ENCODE measurements at regions not wholly inside any gene's neighbourhood (a gene's known extent, or its start where the extent isn't known, plus 50 kb on each side); places are given as distances from the start of the nearest gene placed in this dataset.

GRCh38 chr3:3729261-3729660, 70.0 kb upstream of the LRRN1 start:
- Histone ChIP-seq H3K27me3 (ENCODE audit: control insufficient read depth in 3 of 3, insufficient read depth in 3 of 3, low read length in 2 of 3) (no peaks in the 10 kb centered on the region), H3K36me3 (ENCODE audit: control insufficient read depth in 4 of 4, insufficient read depth in 4 of 4, low read length in 4 of 4) (no peaks in the 10 kb centered on the region), H3K9ac (ENCODE audit: insufficient read depth in 1 of 2, low read length in 2 of 2) (no peak overlapping the region), H3K4me1 (ENCODE audit: control insufficient read depth in 5 of 5, insufficient read depth in 5 of 5, low read length in 5 of 5) (no peaks in the 10 kb centered on the region), H3K27ac (ENCODE audit: low read depth in 1 of 2, low read length in 1 of 2) (no peak overlapping the region), H3K4me3 (no peak overlapping the region), H3K9me3 (ENCODE audit: control insufficient read depth in 4 of 4, insufficient read depth in 3 of 4, low read length in 3 of 4) (no peaks in the 10 kb centered on the region)
- ATAC-seq (ENCODE audit: insufficient read depth, low FRiP score) = no peak
- DNase-seq = no peak
- TF ChIP-seq CTCF (IDR thresholded peaks at IDR 0.05; ENCODE audit: control extremely low read depth, extremely low read depth) = no peak
- 70 to 83% methylated on average over 4 of the region's 4 CpGs for WGBS, 2 donors

GRCh38 chr3:3726549-3726948, 72.7 kb upstream of the LRRN1 start:
- H3K36me3 ChIP-seq (ENCODE audit: control insufficient read depth in 4 of 4, insufficient read depth in 4 of 4, low read length in 4 of 4) = no peaks in the 10 kb centered on the region
- H3K4me1 ChIP-seq (ENCODE audit: control insufficient read depth in 5 of 5, insufficient read depth in 5 of 5, low read length in 5 of 5) = no peaks in the 10 kb centered on the region
- no peak overlapping the region for H3K4me3 ChIP-seq
- H3K9ac ChIP-seq (ENCODE audit: insufficient read depth in 1 of 2, low read length in 2 of 2) = no peak overlapping the region
- WGBS, 2 donors = 60 to 83% methylated on average over 5 of the region's 5 CpGs
- no peak for TF ChIP-seq CTCF (IDR thresholded peaks at IDR 0.05; ENCODE audit: control extremely low read depth, extremely low read depth)
- DNase-seq (no peak), ATAC-seq (ENCODE audit: insufficient read depth, low FRiP score) (no peak)
- no peak overlapping the region for H3K27ac ChIP-seq (ENCODE audit: low read depth in 1 of 2, low read length in 1 of 2)
- H3K27me3 ChIP-seq (ENCODE audit: control insufficient read depth in 3 of 3, insufficient read depth in 3 of 3, low read length in 2 of 3) = no peaks in the 10 kb centered on the region
- no peaks in the 10 kb centered on the region for H3K9me3 ChIP-seq (ENCODE audit: control insufficient read depth in 4 of 4, insufficient read depth in 3 of 4, low read length in 3 of 4)

GRCh38 chr3:3714572-3714971, 84.7 kb upstream of the LRRN1 start:
- no peaks in the 10 kb centered on the region for H3K27me3 ChIP-seq (ENCODE audit: control insufficient read depth in 3 of 3, insufficient read depth in 3 of 3, low read length in 2 of 3)
- ATAC-seq (ENCODE audit: insufficient read depth, low FRiP score) (no peak), DNase-seq (no peak)
- H3K4me1 ChIP-seq (ENCODE audit: control insufficient read depth in 5 of 5, insufficient read depth in 5 of 5, low read length in 5 of 5) = no peaks in the 10 kb centered on the region
- no peak overlapping the region for H3K9ac ChIP-seq (ENCODE audit: insufficient read depth in 1 of 2, low read length in 2 of 2)
- H3K27ac ChIP-seq (ENCODE audit: low read depth in 1 of 2, low read length in 1 of 2) = no peak overlapping the region
- no peak overlapping the region for H3K4me3 ChIP-seq
- H3K9me3 ChIP-seq (ENCODE audit: control insufficient read depth in 4 of 4, insufficient read depth in 3 of 4, low read length in 3 of 4) = peaks cover 0 to 3% (median under 1%) of the 10 kb centered on the region in 4 donors
- no peaks in the 10 kb centered on the region for H3K36me3 ChIP-seq (ENCODE audit: control insufficient read depth in 4 of 4, insufficient read depth in 4 of 4, low read length in 4 of 4)
- no peak for TF ChIP-seq CTCF (IDR thresholded peaks at IDR 0.05; ENCODE audit: control extremely low read depth, extremely low read depth)

- no peaks in the 10 kb centered on the region for H3K27me3 ChIP-seq (ENCODE audit: control insufficient read depth in 3 of 3, insufficient read depth in 3 of 3, low read length in 2 of 3)
- DNase-seq (no peak), ATAC-seq (ENCODE audit: insufficient read depth, low FRiP score) (no peak)
- no peaks in the 10 kb centered on the region for H3K9me3 ChIP-seq (ENCODE audit: control insufficient read depth in 4 of 4, insufficient read depth in 3 of 4, low read length in 3 of 4)
- no peak for TF ChIP-seq CTCF (IDR thresholded peaks at IDR 0.05; ENCODE audit: control extremely low read depth, extremely low read depth)
- no peaks in the 10 kb centered on the region for H3K36me3 ChIP-seq (ENCODE audit: control insufficient read depth in 4 of 4, insufficient read depth in 4 of 4, low read length in 4 of 4)
- no peak overlapping the region for H3K4me3 ChIP-seq
- 86 to 90% methylated on average over 6 of the region's 6 CpGs for WGBS, 2 donors
- H3K27ac ChIP-seq (ENCODE audit: low read depth in 1 of 2, low read length in 1 of 2) = no peak overlapping the region
- peak overlapping the region in 1 of 2 donors; percentile 1 for H3K9ac ChIP-seq (ENCODE audit: insufficient read depth in 1 of 2, low read length in 2 of 2)
- H3K4me1 ChIP-seq (ENCODE audit: control insufficient read depth in 5 of 5, insufficient read depth in 5 of 5, low read length in 5 of 5) = peaks cover 0 to 2% (median 0%) of the 10 kb centered on the region in 5 donors
Measured at GRCh38 chr3:3712971-3713370, 86.3 kb upstream of the LRRN1 start.

All from lung (tissue), 11 donors.